WTC11 (cell line): ENCODE measurements at regions not wholly inside any gene's neighbourhood (a gene's known extent, or its start where the extent isn't known, plus 50 kb on each side); places are given as distances from the start of the nearest gene placed in this dataset.

Experiments
- ATAC-seq: fragments of 200-7000 bp; cut with Tn5 transposase; 2 replicates; pipeline ENCODE4 v1.10.0; 2021; ENCODE audit warnings: mild to moderate bottlenecking, moderate library complexity
- CTCF ChIA-PET: fragments of 300-600 bp; sonication (Branson Sonifier 250); formaldehyde crosslinking; loops from one replicate; lab custom pipeline; 2021; ENCODE audit warnings: antibody characterized with exemption; lab: Charles Lee
- POLR2A ChIA-PET: fragments of 350-600 bp; sonication (Branson Sonifier 250); formaldehyde crosslinking; loops from one replicate; lab custom pipeline; 2021; ENCODE audit warnings: antibody characterized with exemption; lab: Charles Lee
- DNase-seq: peaks from one replicate; pipeline ENCODE4 v3.0.0; 2021; ENCODE audit warnings: low spot score
- H3K27ac Mint-ChIP-seq: 2 replicates; pipeline ENCODE4 v1.8.0; 2021; ENCODE audit warnings: mixed read lengths
- H3K27me3 Mint-ChIP-seq: 2 replicates; pipeline ENCODE4 v1.8.0; 2021; ENCODE audit warnings: low read depth, mild to moderate bottlenecking, moderate library complexity, mixed read lengths
- H3K36me3 Mint-ChIP-seq: 2 replicates; pipeline ENCODE4 v1.8.0; 2021; ENCODE audit warnings: mixed read lengths
- H3K4me1 Mint-ChIP-seq: 2 replicates; pipeline ENCODE4 v1.8.0; 2022; ENCODE audit warnings: mixed read lengths
- H3K4me3 Mint-ChIP-seq: 2 replicates; pipeline ENCODE4 v1.8.0; 2021; ENCODE audit warnings: mild to moderate bottlenecking, moderate library complexity, mixed read lengths
- H3K9me3 Mint-ChIP-seq: 2 replicates; pipeline ENCODE4 v1.8.0; 2021; ENCODE audit warnings: mixed read lengths
- ARID4B ChIP-seq: sonication (generic); formaldehyde crosslinking; IDR thresholded peaks from 2 replicates; pipeline ENCODE4 v1.8.0; 2023; ENCODE audit warnings: missing genetic modification reagents, mild to moderate bottlenecking, borderline replicate concordance
- CREM ChIP-seq: sonication (generic); formaldehyde crosslinking; IDR thresholded peaks from 2 replicates; pipeline ENCODE4 v1.8.1; 2022; ENCODE audit warnings: mild to moderate bottlenecking, missing genetic modification reagents, moderate library complexity
- E2F4 ChIP-seq: sonication (generic); formaldehyde crosslinking; IDR thresholded peaks from 2 replicates; pipeline ENCODE4 v1.8.1; 2022; ENCODE audit warnings: low read depth, mild to moderate bottlenecking, moderate library complexity, missing genetic modification reagents, borderline replicate concordance
- GRHL2 ChIP-seq: fragments of 250-450 bp; sonication (Bioruptor Pico); IDR thresholded peaks from 2 replicates; pipeline ENCODE4 v1.8.0; 2022; ENCODE audit warnings: mild to moderate bottlenecking, moderate library complexity; ENCODE audit not compliant: insufficient replicate concordance, severe bottlenecking
- HMGA2 ChIP-seq: fragments of 250-450 bp; sonication (Bioruptor Pico); IDR thresholded peaks from 2 replicates; pipeline ENCODE4 v1.4.0; 2021; ENCODE audit warnings: mild to moderate bottlenecking, moderate library complexity
- HMGXB4 ChIP-seq: sonication (generic); formaldehyde crosslinking; IDR thresholded peaks from 2 replicates; pipeline ENCODE4 v1.8.1; 2023; ENCODE audit warnings: mild to moderate bottlenecking, moderate library complexity, missing genetic modification reagents
- IRF2 ChIP-seq: sonication (generic); formaldehyde crosslinking; IDR thresholded peaks from 2 replicates; pipeline ENCODE4 v1.8.0; 2022; ENCODE audit warnings: low read depth, missing genetic modification reagents, borderline replicate concordance
- MYBL2 ChIP-seq: sonication (generic); formaldehyde crosslinking; IDR thresholded peaks from 2 replicates; pipeline ENCODE4 v1.8.1; 2023; ENCODE audit warnings: mild to moderate bottlenecking, moderate library complexity, missing genetic modification reagents
- NFE2L1 ChIP-seq: sonication (generic); formaldehyde crosslinking; IDR thresholded peaks from 2 replicates; pipeline ENCODE4 v1.8.1; 2023; ENCODE audit warnings: missing genetic modification reagents
- NR1H2 ChIP-seq: sonication (generic); formaldehyde crosslinking; IDR thresholded peaks from 2 replicates; pipeline ENCODE4 v1.9.0; 2021; ENCODE audit warnings: mild to moderate bottlenecking, moderate library complexity, missing genetic modification reagents
- PRRX2 ChIP-seq: fragments of 250-450 bp; sonication (Bioruptor Pico); IDR thresholded peaks from 2 replicates; pipeline ENCODE4 v1.8.0; 2021; ENCODE audit warnings: mild to moderate bottlenecking
- SP1 ChIP-seq: sonication (generic); formaldehyde crosslinking; conservative IDR thresholded peaks from 2 replicates; pipeline ENCODE4 v1.8.1; 2022; ENCODE audit warnings: missing genetic modification reagents
- ZNF232 ChIP-seq: sonication (generic); formaldehyde crosslinking; IDR thresholded peaks from 2 replicates; pipeline ENCODE4 v1.8.0; 2022; ENCODE audit warnings: mild to moderate bottlenecking, missing genetic modification reagents
- ZNF263 ChIP-seq: sonication (generic); formaldehyde crosslinking; IDR thresholded peaks from 2 replicates; pipeline ENCODE4 v1.8.1; 2022; ENCODE audit warnings: low read depth, mild to moderate bottlenecking, moderate library complexity, missing genetic modification reagents
- TF ChIP-seq, protein P1 (sequence below): fragments of 200-600 bp; IDR thresholded peaks from 2 replicates; pipeline ENCODE4 v1.8.0; 2022; ENCODE audit warnings: antibody characterized with exemption
- TF ChIP-seq, protein P2 (sequence below): sonication (generic); formaldehyde crosslinking; IDR thresholded peaks from 2 replicates; pipeline ENCODE4 v1.8.1; 2022; ENCODE audit warnings: mild to moderate bottlenecking, missing genetic modification reagents, moderate library complexity, borderline replicate concordance
- TF ChIP-seq, protein P3 (sequence below): sonication (generic); formaldehyde crosslinking; IDR thresholded peaks from 2 replicates; pipeline ENCODE4 v1.8.0; 2022; ENCODE audit warnings: mild to moderate bottlenecking, missing genetic modification reagents
- TF ChIP-seq, protein P4 (sequence below): sonication (generic); formaldehyde crosslinking; IDR thresholded peaks from 2 replicates; pipeline ENCODE4 v1.8.0; 2023; ENCODE audit warnings: missing genetic modification reagents

DNA sequence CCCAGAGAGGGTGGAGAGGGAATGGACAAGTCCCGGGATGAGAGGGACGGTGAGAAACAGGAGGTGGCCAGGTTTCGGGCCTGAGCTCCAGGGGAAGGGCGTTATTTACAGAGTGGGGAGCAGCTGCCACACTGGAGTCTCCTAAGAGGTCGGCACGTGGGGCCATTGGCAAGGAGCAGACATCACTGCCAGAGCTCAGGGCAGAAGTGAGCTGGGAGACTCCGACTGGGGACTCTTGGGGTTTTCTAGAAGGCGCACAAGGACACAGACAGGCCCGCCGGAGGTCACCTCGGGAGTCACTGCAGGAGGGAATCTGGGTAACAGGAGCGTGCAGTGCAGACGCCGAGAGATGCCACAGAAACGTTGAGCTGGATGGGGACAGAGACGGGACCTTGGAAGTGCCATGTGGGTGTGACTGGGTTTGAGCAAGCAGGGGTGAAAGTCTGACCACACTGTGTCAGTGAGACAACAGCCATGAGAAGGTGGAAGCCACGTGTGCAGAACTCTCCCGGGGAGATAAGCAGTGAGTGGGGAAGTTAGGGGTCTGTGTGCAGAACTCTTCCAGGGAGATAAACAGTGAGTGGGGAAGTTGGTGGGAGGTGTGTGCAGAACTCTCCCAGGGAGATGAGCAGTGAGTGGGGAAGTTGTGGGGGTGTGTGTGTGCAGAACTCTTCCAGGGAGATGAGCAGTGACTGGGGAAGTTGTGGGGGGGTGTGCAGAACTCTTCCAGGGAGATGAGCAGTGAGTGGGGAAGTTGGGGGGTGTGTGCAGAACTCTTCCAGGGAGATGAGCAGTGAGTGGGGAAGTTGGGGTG is 187.5 kb downstream of the SHANK2 start:
- Mint-ChIP-seq H3K4me1 (peaks cover 8% of the 10 kb centered on the region), H3K27me3 (no peaks in the 10 kb centered on the region), H3K9me3 (no peaks in the 10 kb centered on the region), H3K36me3 (no peaks in the 10 kb centered on the region; the same call in 1 of the 2 replicates), H3K4me3 (no peak overlapping the region), H3K27ac (no peak overlapping the region)
- ATAC-seq (no peak), DNase-seq (no peak)
- POLR2A ChIA-PET: no interaction called here
- TF ChIP-seq PRRX2 (CRISPR knock-in tag) (no peak), HMGXB4 (CRISPR knock-in tag) (no peak), ZNF232 (CRISPR knock-in tag) (no peak), NFE2L1 (no peak), ARID4B (CRISPR knock-in tag) (no peak), GRHL2 (CRISPR knock-in tag) (no peak), MYBL2 (no peak), CREM (CRISPR knock-in tag) (no peak), ZNF263 (no peak), E2F4 (CRISPR knock-in tag) (no peak), NR1H2 (CRISPR knock-in tag) (no peak), HMGA2 (no peak), IRF2 (CRISPR knock-in tag) (no peak), SP1 (CRISPR knock-in tag) (no peak)
- TF ChIP-seq, protein P1, sequence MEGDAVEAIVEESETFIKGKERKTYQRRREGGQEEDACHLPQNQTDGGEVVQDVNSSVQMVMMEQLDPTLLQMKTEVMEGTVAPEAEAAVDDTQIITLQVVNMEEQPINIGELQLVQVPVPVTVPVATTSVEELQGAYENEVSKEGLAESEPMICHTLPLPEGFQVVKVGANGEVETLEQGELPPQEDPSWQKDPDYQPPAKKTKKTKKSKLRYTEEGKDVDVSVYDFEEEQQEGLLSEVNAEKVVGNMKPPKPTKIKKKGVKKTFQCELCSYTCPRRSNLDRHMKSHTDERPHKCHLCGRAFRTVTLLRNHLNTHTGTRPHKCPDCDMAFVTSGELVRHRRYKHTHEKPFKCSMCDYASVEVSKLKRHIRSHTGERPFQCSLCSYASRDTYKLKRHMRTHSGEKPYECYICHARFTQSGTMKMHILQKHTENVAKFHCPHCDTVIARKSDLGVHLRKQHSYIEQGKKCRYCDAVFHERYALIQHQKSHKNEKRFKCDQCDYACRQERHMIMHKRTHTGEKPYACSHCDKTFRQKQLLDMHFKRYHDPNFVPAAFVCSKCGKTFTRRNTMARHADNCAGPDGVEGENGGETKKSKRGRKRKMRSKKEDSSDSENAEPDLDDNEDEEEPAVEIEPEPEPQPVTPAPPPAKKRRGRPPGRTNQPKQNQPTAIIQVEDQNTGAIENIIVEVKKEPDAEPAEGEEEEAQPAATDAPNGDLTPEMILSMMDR: no peak
- TF ChIP-seq, protein P2, sequence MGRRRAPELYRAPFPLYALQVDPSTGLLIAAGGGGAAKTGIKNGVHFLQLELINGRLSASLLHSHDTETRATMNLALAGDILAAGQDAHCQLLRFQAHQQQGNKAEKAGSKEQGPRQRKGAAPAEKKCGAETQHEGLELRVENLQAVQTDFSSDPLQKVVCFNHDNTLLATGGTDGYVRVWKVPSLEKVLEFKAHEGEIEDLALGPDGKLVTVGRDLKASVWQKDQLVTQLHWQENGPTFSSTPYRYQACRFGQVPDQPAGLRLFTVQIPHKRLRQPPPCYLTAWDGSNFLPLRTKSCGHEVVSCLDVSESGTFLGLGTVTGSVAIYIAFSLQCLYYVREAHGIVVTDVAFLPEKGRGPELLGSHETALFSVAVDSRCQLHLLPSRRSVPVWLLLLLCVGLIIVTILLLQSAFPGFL (CRISPR knock-in tag): no peak
- TF ChIP-seq, protein P3, sequence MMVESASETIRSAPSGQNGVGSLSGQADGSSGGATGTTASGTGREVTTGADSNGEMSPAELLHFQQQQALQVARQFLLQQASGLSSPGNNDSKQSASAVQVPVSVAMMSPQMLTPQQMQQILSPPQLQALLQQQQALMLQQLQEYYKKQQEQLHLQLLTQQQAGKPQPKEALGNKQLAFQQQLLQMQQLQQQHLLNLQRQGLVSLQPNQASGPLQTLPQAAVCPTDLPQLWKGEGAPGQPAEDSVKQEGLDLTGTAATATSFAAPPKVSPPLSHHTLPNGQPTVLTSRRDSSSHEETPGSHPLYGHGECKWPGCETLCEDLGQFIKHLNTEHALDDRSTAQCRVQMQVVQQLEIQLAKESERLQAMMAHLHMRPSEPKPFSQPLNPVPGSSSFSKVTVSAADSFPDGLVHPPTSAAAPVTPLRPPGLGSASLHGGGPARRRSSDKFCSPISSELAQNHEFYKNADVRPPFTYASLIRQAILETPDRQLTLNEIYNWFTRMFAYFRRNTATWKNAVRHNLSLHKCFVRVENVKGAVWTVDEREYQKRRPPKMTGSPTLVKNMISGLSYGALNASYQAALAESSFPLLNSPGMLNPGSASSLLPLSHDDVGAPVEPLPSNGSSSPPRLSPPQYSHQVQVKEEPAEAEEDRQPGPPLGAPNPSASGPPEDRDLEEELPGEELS (CRISPR knock-in tag): no peak
- TF ChIP-seq, protein P4, sequence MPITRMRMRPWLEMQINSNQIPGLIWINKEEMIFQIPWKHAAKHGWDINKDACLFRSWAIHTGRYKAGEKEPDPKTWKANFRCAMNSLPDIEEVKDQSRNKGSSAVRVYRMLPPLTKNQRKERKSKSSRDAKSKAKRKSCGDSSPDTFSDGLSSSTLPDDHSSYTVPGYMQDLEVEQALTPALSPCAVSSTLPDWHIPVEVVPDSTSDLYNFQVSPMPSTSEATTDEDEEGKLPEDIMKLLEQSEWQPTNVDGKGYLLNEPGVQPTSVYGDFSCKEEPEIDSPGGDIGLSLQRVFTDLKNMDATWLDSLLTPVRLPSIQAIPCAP (CRISPR knock-in tag): no peak
- CTCF ChIA-PET: interaction anchor here (1.2 kb wide), 1 partner anchor 22 kb away, joined by 3 read pairs; no protein-coding TSS in a partner anchor
